GM04504 (cell line): ENCODE measurements at regions not wholly inside any gene's neighbourhood (a gene's known extent, or its start where the extent isn't known, plus 50 kb on each side); places are given as distances from the start of the nearest gene placed in this dataset.
A peak's percentile ranks its signal among the peaks of the same experiment; 100 is the strongest.

Experiments used
- DNase-seq: peaks from one replicate; pipeline ENCODE4 v3.0.0-alpha.2; 2012; ENCODE audit warnings: low read depth

- no peak for DNase-seq
Observed at GRCh38 chr9:80839821-80840675, 849.3 kb downstream of the TLE1 start.

GRCh38 chr9:80836013-80836412 lies 853.3 kb downstream of the TLE1 start:
- DNase-seq: no peak

GRCh38 chr9:80831751-80832150 lies 857.6 kb downstream of the TLE1 start:
- DNase-seq: no peak

GRCh38 chr9:80811656-80812055 lies 877.7 kb downstream of the TLE1 start:
- no peak for DNase-seq

- no peak for DNase-seq
Observed at GRCh38 chr9:80811003-80811402, 878.3 kb downstream of the TLE1 start.

GRCh38 chr9:80806671-80807070 lies 882.7 kb downstream of the TLE1 start:
- no peak for DNase-seq

- DNase-seq: no peak
Observed at GRCh38 chr9:80804873-80805272, 884.5 kb downstream of the TLE1 start.

- DNase-seq: peak; percentile 4
Observed at GRCh38 chr9:80797831-80798688, 891.3 kb downstream of the TLE1 start.

- DNase-seq: no peak
Observed at GRCh38 chr9:80797101-80797829, 892.1 kb downstream of the TLE1 start.

- no peak for DNase-seq
Observed at GRCh38 chr9:80796632-80797031, 892.7 kb downstream of the TLE1 start.

- no peak for DNase-seq
Observed at GRCh38 chr9:80794197-80794596, 895.1 kb downstream of the TLE1 start.

- DNase-seq: no peak
Observed at GRCh38 chr9:80793706-80794105, 895.6 kb downstream of the TLE1 start.

GRCh38 chr9:80792726-80793125 lies 896.6 kb downstream of the TLE1 start:
- no peak for DNase-seq

GRCh38 chr9:80791836-80792235 lies 897.5 kb downstream of the TLE1 start:
- DNase-seq: no peak

GRCh38 chr9:80790764-80791163 lies 898.6 kb downstream of the TLE1 start:
- no peak for DNase-seq

GRCh38 chr9:80789831-80790230 lies 899.5 kb downstream of the TLE1 start:
- DNase-seq: no peak

- no peak for DNase-seq
Observed at GRCh38 chr9:80787636-80788035, 901.7 kb downstream of the TLE1 start.

- DNase-seq: no peak
Observed at GRCh38 chr9:80784647-80785046, 904.7 kb downstream of the TLE1 start.

GRCh38 chr9:80775971-80776370 lies 913.4 kb downstream of the TLE1 start:
- no peak for DNase-seq

GRCh38 chr9:80775530-80775929 lies 913.8 kb downstream of the TLE1 start:
- DNase-seq: no peak

GRCh38 chr9:80771555-80772347 lies 917.6 kb downstream of the TLE1 start:
- DNase-seq: no peak

- no peak for DNase-seq
Observed at GRCh38 chr9:80763536-80763935, 925.8 kb downstream of the TLE1 start.
